Left lung (tissue), 4 donors: ENCODE measurements at regions not wholly inside any gene's neighbourhood (a gene's known extent, or its start where the extent isn't known, plus 50 kb on each side); places are given as distances from the start of the nearest gene placed in this dataset.
A peak's percentile ranks its signal among the peaks of the same experiment; 100 is the strongest.
"Not testable (repeated sequence)": the region's sequence is repeated elsewhere in the genome, so short reads cannot be mapped to it uniquely, and the experiment has no call there.

Experiments
- ATAC-seq: fragments of 200-7000 bp; cut with Tn5 transposase; one replicate; pipeline ENCODE4 v1.9.1; 2020; ENCODE audit warnings: moderate library complexity
- DNase-seq, 4 donors: peaks; one replicate each; pipeline ENCODE4 v3.0.0-alpha.2; 2013 to 2020
- H3K27ac ChIP-seq, 2 donors: fragments of 200-600 bp; sonication (generic) in 1 of 2; one replicate each; pipeline versions ENCODE4 v1.5.0 to v1.8.0; 2020 to 2021
- H3K27me3 ChIP-seq, 2 donors: fragments of 200-600 bp; sonication (generic) in 1 of 2; one replicate each; pipeline versions ENCODE4 v1.5.0 to v1.8.0; 2020 to 2021
- H3K36me3 ChIP-seq, 2 donors: fragments of 200-600 bp; sonication (generic) in 1 of 2; one replicate each; pipeline versions ENCODE4 v1.5.0 to v1.8.0; 2020 to 2021
- H3K4me1 ChIP-seq, 2 donors: fragments of 200-600 bp; one replicate each; pipeline ENCODE4 v1.8.0; 2021
- H3K4me3 ChIP-seq, 2 donors: fragments of 200-600 bp; sonication (generic) in 1 of 2; one replicate each; pipeline versions ENCODE4 v1.5.0 to v1.8.0; 2020 to 2021; ENCODE audit warnings: mild to moderate bottlenecking in 1 of 2
- H3K9me3 ChIP-seq, 2 donors: fragments of 200-600 bp; sonication (generic) in 1 of 2; one replicate each; pipeline versions ENCODE4 v1.5.0 to v1.8.0; 2020 to 2021
- CTCF ChIP-seq, 2 donors: fragments of 200-600 bp; sonication (generic) in 1 of 2; IDR thresholded peaks; one replicate each; pipeline versions ENCODE4 v1.5.0 to v1.8.0; 2021; ENCODE audit warnings: antibody characterized with exemption in 2 of 2
- intact Hi-C, 2 donors: fragments of 100-400 bp; cut with DNase I; formaldehyde crosslinking; loops; one replicate each; pipeline versions ENCODE4 v1.11.2 to v1.14.2; 2022
- donor health status: DM: no; HTN: yes; CAD: no.
- donor health status: DM: no; HTN: no; CAD: no.

GRCh38 chr16:29192329-29193247 lies 207.7 kb downstream of the LAT start:
- Histone ChIP-seq H3K27me3 (no peaks in the 10 kb centered on the region), H3K4me1 (no peaks in the 10 kb centered on the region), H3K4me3 (no peak overlapping the region), H3K36me3 (no peaks in the 10 kb centered on the region), H3K9me3 (no peaks in the 10 kb centered on the region), H3K27ac (no peak overlapping the region)
- no peak for DNase-seq
- no peak for TF ChIP-seq CTCF (IDR thresholded peaks at IDR 0.05)
- no peak for ATAC-seq
- intact Hi-C loops, result no loop called here

- H3K4me3 ChIP-seq, H3K27me3 ChIP-seq, H3K36me3 ChIP-seq, H3K9me3 ChIP-seq, intact Hi-C loops, H3K4me1 ChIP-seq, DNase-seq, ATAC-seq, H3K27ac ChIP-seq: not testable (repeated sequence)
These were observed 206.9 kb downstream of the LAT start for GRCh38 chr16:29191636-29192180.

- not testable (repeated sequence) for H3K27me3 ChIP-seq
These were observed 205.9 kb downstream of the LAT start for GRCh38 chr16:29190553-29191431.

GRCh38 chr16:29188806-29189205 lies 204.0 kb downstream of the LAT start:
- H3K27ac ChIP-seq, H3K27me3 ChIP-seq, intact Hi-C loops, H3K36me3 ChIP-seq, H3K9me3 ChIP-seq, H3K4me3 ChIP-seq, H3K4me1 ChIP-seq, ATAC-seq, DNase-seq: not testable (repeated sequence)

More at GRCh38 chr16:29190553-29191431, 205.9 kb downstream of the LAT start:
- ATAC-seq, H3K36me3 ChIP-seq, H3K4me3 ChIP-seq, H3K4me1 ChIP-seq, H3K9me3 ChIP-seq, intact Hi-C loops, DNase-seq, H3K27ac ChIP-seq: not testable (repeated sequence)

- H3K27me3 ChIP-seq, H3K4me1 ChIP-seq, H3K4me3 ChIP-seq, H3K36me3 ChIP-seq, H3K9me3 ChIP-seq, intact Hi-C loops: not testable (repeated sequence)
- peak in 2 of 4 donors; percentile 63 to 66 for DNase-seq
- ATAC-seq, result peak; percentile 22
- peak overlapping the region; percentile 33 to 82 for H3K27ac ChIP-seq
These were observed 201.7 kb downstream of the LAT start for GRCh38 chr16:29186306-29187220.

- H3K27ac ChIP-seq, result peak overlapping the region; percentile 45 to 82
- H3K36me3 ChIP-seq, intact Hi-C loops, H3K27me3 ChIP-seq, H3K4me3 ChIP-seq, H3K4me1 ChIP-seq, H3K9me3 ChIP-seq, DNase-seq: not testable (repeated sequence)
- ATAC-seq, result peak; percentile 28
These were observed 201.0 kb downstream of the LAT start for GRCh38 chr16:29185872-29186271.

- ATAC-seq, result peak; percentile 75
- intact Hi-C loops, result not testable (repeated sequence)
- peak in 3 of 4 donors; percentile 72 to 85 (median 82) for DNase-seq
These were observed 200.0 kb downstream of the LAT start for GRCh38 chr16:29184738-29185438.

GRCh38 chr16:29182940-29183868 lies 198.4 kb downstream of the LAT start:
- intact Hi-C loops, H3K9me3 ChIP-seq, H3K36me3 ChIP-seq, H3K27ac ChIP-seq, DNase-seq, H3K4me1 ChIP-seq, ATAC-seq, H3K27me3 ChIP-seq, H3K4me3 ChIP-seq: not testable (repeated sequence)

More at GRCh38 chr16:29184738-29185438, 200.0 kb downstream of the LAT start:
- H3K36me3 ChIP-seq, H3K4me3 ChIP-seq, H3K27me3 ChIP-seq, H3K4me1 ChIP-seq, H3K9me3 ChIP-seq: not testable (repeated sequence)
- H3K27ac ChIP-seq, result peak overlapping the region; percentile 45 to 82
